Trophoblast cell (in vitro differentiated cells and primary cell): ENCODE measurements at regions not wholly inside any gene's neighbourhood (a gene's known extent, or its start where the extent isn't known, plus 50 kb on each side); places are given as distances from the start of the nearest gene placed in this dataset.
A peak's percentile ranks its signal among the peaks of the same experiment; 100 is the strongest.

Experiments used
- DNase-seq, 2 donors: peaks; one replicate each; pipeline ENCODE4 v3.0.0-alpha.2; 2016
- H2AFZ ChIP-seq: 2 replicates; pipeline ENCODE4 v1.6.1; 2013; ENCODE audit warnings: low read length, moderate library complexity, mild to moderate bottlenecking; ENCODE audit not compliant: insufficient read depth, poor library complexity
- H2AK5ac ChIP-seq: 2 replicates; pipeline ENCODE4 v1.6.1; 2013; ENCODE audit warnings: mild to moderate bottlenecking, low read length
- H2BK120ac ChIP-seq: 2 replicates; pipeline ENCODE4 v1.6.1; 2013; ENCODE audit warnings: low read length, mild to moderate bottlenecking, moderate library complexity; ENCODE audit not compliant: insufficient read depth, poor library complexity
- H2BK12ac ChIP-seq: 2 replicates; pipeline ENCODE4 v1.6.1; 2013; ENCODE audit warnings: mild to moderate bottlenecking, low read length, moderate library complexity
- H2BK5ac ChIP-seq: 2 replicates; pipeline ENCODE4 v1.6.1; 2013; ENCODE audit warnings: low read length, low read depth, moderate library complexity, mild to moderate bottlenecking; ENCODE audit not compliant: poor library complexity
- H3K14ac ChIP-seq: 2 replicates; pipeline ENCODE4 v1.6.1; 2013; ENCODE audit warnings: mild to moderate bottlenecking, low read length
- H3K18ac ChIP-seq: 2 replicates; pipeline ENCODE4 v1.6.1; 2013; ENCODE audit warnings: mild to moderate bottlenecking, low read length
- H3K23ac ChIP-seq: 2 replicates; pipeline ENCODE4 v1.6.1; 2013; ENCODE audit warnings: low read length
- H3K27ac ChIP-seq: 2 replicates; pipeline ENCODE4 v1.5.1; 2013; ENCODE audit warnings: low read depth, mild to moderate bottlenecking, inconsistent platforms, low read length, moderate library complexity
- H3K27me3 ChIP-seq: 2 replicates; pipeline ENCODE4 v1.6.1; 2013; ENCODE audit warnings: inconsistent platforms, mild to moderate bottlenecking, low read length, moderate library complexity; ENCODE audit not compliant: insufficient read depth
- H3K36me3 ChIP-seq, 2 experiments: 1 replicate in 1 of 2; 2 replicates in 1 of 2; pipeline ENCODE4 v1.6.1; 2013; ENCODE audit warnings: low read length in 2 of 2, mild to moderate bottlenecking in 2 of 2, moderate library complexity in 1 of 2; ENCODE audit not compliant: insufficient read depth in 2 of 2, control insufficient read depth in 1 of 2
- H3K4ac ChIP-seq: 2 replicates; pipeline ENCODE4 v1.6.1; 2013; ENCODE audit warnings: low read depth, mild to moderate bottlenecking, low read length, moderate library complexity
- H3K4me1 ChIP-seq, 2 experiments: 1 replicate in 1 of 2; 2 replicates in 1 of 2; pipeline ENCODE4 v1.6.1; 2013; ENCODE audit warnings: low read length in 2 of 2, mild to moderate bottlenecking in 2 of 2, moderate library complexity in 1 of 2; ENCODE audit not compliant: insufficient read depth in 2 of 2, control insufficient read depth in 1 of 2
- H3K4me2 ChIP-seq: 2 replicates; pipeline ENCODE4 v1.6.1; 2013; ENCODE audit warnings: inconsistent platforms, mild to moderate bottlenecking, low read length, moderate library complexity
- H3K4me3 ChIP-seq: 2 replicates; pipeline ENCODE4 v1.5.1; 2013; ENCODE audit warnings: mild to moderate bottlenecking, low read depth, low read length, inconsistent platforms
- H3K79me1 ChIP-seq: one replicate; pipeline ENCODE4 v1.6.1; 2013; ENCODE audit warnings: low read length
- H3K79me2 ChIP-seq: 2 replicates; pipeline ENCODE4 v1.6.1; 2013; ENCODE audit warnings: low read length, mild to moderate bottlenecking; ENCODE audit not compliant: control insufficient read depth, insufficient read depth, poor library complexity
- H3K9ac ChIP-seq: 2 replicates; pipeline ENCODE4 v1.6.1; 2013; ENCODE audit warnings: mild to moderate bottlenecking, low read length
- H3K9me3 ChIP-seq: 2 replicates; pipeline ENCODE4 v1.6.1; 2013; ENCODE audit warnings: low read depth, mild to moderate bottlenecking, control low read depth, inconsistent platforms, low read length; ENCODE audit not compliant: insufficient read depth
- H4K12ac ChIP-seq: 2 replicates; pipeline ENCODE4 v1.6.1; 2013; ENCODE audit warnings: low read depth, mild to moderate bottlenecking, low read length, moderate library complexity
- H4K8ac ChIP-seq: 2 replicates; pipeline ENCODE4 v1.6.1; 2013; ENCODE audit warnings: low read depth, mild to moderate bottlenecking, low read length, moderate library complexity
- H4K91ac ChIP-seq: one replicate; pipeline ENCODE4 v1.6.1; 2013; ENCODE audit warnings: low read depth, mild to moderate bottlenecking, low read length, moderate library complexity
- WGBS: extraction: QIAGEN DNeasy Blood & Tissue Kit; methylation state at CpG from one replicate; pipeline ENCODE4 v1.1.7; 2013; ENCODE audit warnings: missing lambda C conversion rate; ENCODE audit not compliant: insufficient read length, insufficient coverage; ENCODE audit errors: extremely low coverage; 5-methylcytosine and 5-hydroxymethylcytosine counted together

DNA sequence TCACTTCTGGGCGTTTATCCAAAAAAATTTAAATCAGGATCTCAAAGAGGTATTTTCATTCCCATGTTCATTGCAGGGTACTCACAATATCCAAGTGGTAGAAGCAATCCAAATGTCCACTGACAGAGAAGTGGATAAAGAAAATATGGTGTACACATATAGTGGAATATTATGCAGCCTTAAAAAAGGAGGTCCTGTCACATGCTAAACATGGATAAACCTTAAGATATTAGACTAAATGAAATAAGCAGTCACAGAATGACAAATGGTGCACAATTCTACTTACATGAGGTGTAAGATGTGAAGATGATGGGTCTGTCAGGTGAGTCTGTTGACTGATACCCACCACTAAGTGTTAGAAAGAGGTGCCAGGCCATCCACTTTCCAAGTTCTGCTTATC lies 140.6 kb downstream of the THNSL2 start:
- H3K36me3 ChIP-seq, result no peaks in the 10 kb centered on the region
- H4K8ac ChIP-seq, result no peak overlapping the region
- no peaks in the 10 kb centered on the region for H3K27me3 ChIP-seq
- H4K91ac ChIP-seq, result no peak overlapping the region
- no CpG with 5 or more reads among the region's 1 CpG for WGBS
- H3K79me1 ChIP-seq, result no peaks in the 10 kb centered on the region
- H3K9me3 ChIP-seq, result peaks cover 2% of the 10 kb centered on the region
- H3K18ac ChIP-seq, result no peak overlapping the region
- no peak overlapping the region for H2AFZ ChIP-seq
- H3K4ac ChIP-seq, result no peak overlapping the region
- H3K4me2 ChIP-seq, result no peak overlapping the region
- no peak overlapping the region for H3K23ac ChIP-seq
- H2AK5ac ChIP-seq, result no peak overlapping the region
- H2BK120ac ChIP-seq, result no peak overlapping the region
- no peak overlapping the region for H3K27ac ChIP-seq
- no peak overlapping the region for H3K14ac ChIP-seq
- no peak overlapping the region for H3K4me3 ChIP-seq
- no peak for DNase-seq
- H2BK12ac ChIP-seq, result no peak overlapping the region
- H3K9ac ChIP-seq, result no peak overlapping the region
- H2BK5ac ChIP-seq, result no peak overlapping the region
- no peaks in the 10 kb centered on the region for H3K79me2 ChIP-seq
- H4K12ac ChIP-seq, result no peak overlapping the region
- no peaks in the 10 kb centered on the region for H3K4me1 ChIP-seq

DNA sequence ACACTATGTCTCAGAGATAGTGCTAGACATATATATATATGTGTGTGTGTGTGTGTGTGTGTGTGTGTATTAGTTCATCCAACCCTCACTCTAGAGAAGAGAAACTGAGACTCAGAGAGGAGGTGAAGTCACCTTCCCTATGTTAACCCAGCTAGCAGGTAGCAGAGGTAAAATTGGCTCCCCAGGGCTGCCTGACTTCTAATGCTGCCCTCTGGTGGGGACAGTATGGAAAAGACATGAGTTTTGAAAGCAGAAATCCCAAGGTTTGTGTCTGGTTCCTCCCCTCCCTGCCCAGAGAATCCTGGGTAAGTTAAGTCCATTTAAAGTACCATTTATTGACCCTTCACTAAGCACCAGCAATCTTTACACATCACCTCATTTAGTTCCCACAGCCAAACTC lies 137.7 kb downstream of the THNSL2 start:
- H2AFZ ChIP-seq, result no peak overlapping the region
- peak; percentile 20 to 77 for DNase-seq
- no peak overlapping the region for H3K23ac ChIP-seq
- no peak overlapping the region for H3K9ac ChIP-seq
- H2BK5ac ChIP-seq, result no peak overlapping the region
- no peak overlapping the region for H3K4me2 ChIP-seq
- no peak overlapping the region for H2BK120ac ChIP-seq
- no peak overlapping the region for H3K14ac ChIP-seq
- H3K27me3 ChIP-seq, result no peaks in the 10 kb centered on the region
- H3K4me1 ChIP-seq, result no peaks in the 10 kb centered on the region
- H3K79me1 ChIP-seq, result no peaks in the 10 kb centered on the region
- no peak overlapping the region for H3K4me3 ChIP-seq
- no peaks in the 10 kb centered on the region for H3K79me2 ChIP-seq
- peaks cover 2% of the 10 kb centered on the region for H3K9me3 ChIP-seq
- H4K8ac ChIP-seq, result no peak overlapping the region
- H4K12ac ChIP-seq, result no peak overlapping the region
- no peak overlapping the region for H2AK5ac ChIP-seq
- no peak overlapping the region for H3K27ac ChIP-seq
- H3K36me3 ChIP-seq, result no peaks in the 10 kb centered on the region
- H3K4ac ChIP-seq, result no peak overlapping the region
- H2BK12ac ChIP-seq, result no peak overlapping the region
- H4K91ac ChIP-seq, result no peak overlapping the region
- H3K18ac ChIP-seq, result no peak overlapping the region

DNA sequence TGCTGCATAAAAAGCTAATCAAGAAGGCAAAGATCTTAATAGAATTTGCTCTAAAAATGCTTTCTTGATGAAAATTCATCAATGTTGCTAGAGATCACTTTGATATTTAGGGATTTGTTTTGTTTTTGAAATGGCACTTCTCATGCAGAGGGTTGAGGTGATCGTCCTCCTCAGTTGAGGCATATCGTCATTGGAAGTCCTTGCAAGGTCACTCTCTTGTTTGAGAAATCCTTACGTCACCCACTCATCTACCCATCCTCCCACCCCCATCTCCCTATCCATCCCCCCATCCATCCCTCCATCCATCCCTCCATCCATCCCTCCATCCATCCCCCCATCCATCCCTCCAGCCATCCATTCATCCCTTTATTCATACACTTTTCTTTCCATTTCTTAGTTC lies 133.7 kb downstream of the THNSL2 start:
- Histone ChIP-seq H3K9me3 (peaks cover 2% of the 10 kb centered on the region), H3K4me2 (no peak overlapping the region), H3K23ac (no peak overlapping the region), H3K4me1 (no peaks in the 10 kb centered on the region), H2AFZ (no peak overlapping the region), H2BK12ac (no peak overlapping the region), H2BK5ac (no peak overlapping the region), H3K4me3 (no peak overlapping the region), H3K4ac (no peak overlapping the region), H4K12ac (no peak overlapping the region), H3K36me3 (no peaks in the 10 kb centered on the region), H3K79me2 (no peaks in the 10 kb centered on the region), H4K91ac (no peak overlapping the region), H3K79me1 (no peaks in the 10 kb centered on the region), H3K18ac (no peak overlapping the region), H3K27ac (no peak overlapping the region), H4K8ac (no peak overlapping the region), H2BK120ac (no peak overlapping the region), H3K14ac (no peak overlapping the region), H3K9ac (no peak overlapping the region), H3K27me3 (no peaks in the 10 kb centered on the region), H2AK5ac (no peak overlapping the region)
- DNase-seq, result no peak
- WGBS, result no CpG with 5 or more reads among the region's 3 CpGs

DNA sequence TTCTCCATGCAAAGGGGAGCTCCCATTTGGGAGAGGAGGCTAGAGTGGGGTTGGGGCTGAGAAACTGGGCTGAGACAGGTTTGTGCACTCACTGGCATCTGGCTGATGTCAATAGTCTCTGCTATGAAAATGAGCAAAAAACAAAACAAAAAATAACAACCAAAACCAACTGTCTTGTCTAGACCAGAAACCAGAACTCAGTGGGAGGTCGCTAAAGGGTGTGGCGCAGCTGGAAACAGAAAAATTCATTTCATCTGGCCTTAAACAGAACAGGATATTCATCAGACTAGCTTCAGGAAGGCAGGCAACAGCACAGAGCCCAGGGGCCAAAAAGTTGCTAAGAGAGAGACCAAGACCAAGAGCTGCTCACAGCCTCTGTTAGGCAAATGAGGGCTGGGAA lies 126.1 kb downstream of the THNSL2 start:
- H3K4ac ChIP-seq, result no peak overlapping the region
- H3K23ac ChIP-seq, result no peak overlapping the region
- H3K14ac ChIP-seq, result no peak overlapping the region
- H2AFZ ChIP-seq, result no peak overlapping the region
- no peak overlapping the region for H4K8ac ChIP-seq
- H3K36me3 ChIP-seq, result no peaks in the 10 kb centered on the region
- H2BK12ac ChIP-seq, result no peak overlapping the region
- H3K27ac ChIP-seq, result no peak overlapping the region
- no peaks in the 10 kb centered on the region for H3K79me1 ChIP-seq
- H3K4me1 ChIP-seq, result no peaks in the 10 kb centered on the region
- H3K27me3 ChIP-seq, result no peaks in the 10 kb centered on the region
- no peak overlapping the region for H2BK120ac ChIP-seq
- no peak overlapping the region for H3K9ac ChIP-seq
- WGBS, result no CpG with 5 or more reads among the region's 2 CpGs
- H4K91ac ChIP-seq, result no peak overlapping the region
- no peak for DNase-seq
- no peak overlapping the region for H2BK5ac ChIP-seq
- H3K4me2 ChIP-seq, result no peak overlapping the region
- no peak overlapping the region for H3K18ac ChIP-seq
- no peak overlapping the region for H4K12ac ChIP-seq
- no peak overlapping the region for H3K4me3 ChIP-seq
- no peaks in the 10 kb centered on the region for H3K9me3 ChIP-seq
- H2AK5ac ChIP-seq, result no peak overlapping the region
- no peaks in the 10 kb centered on the region for H3K79me2 ChIP-seq
